ENCODE measurements at regions not wholly inside any gene's neighbourhood (a gene's known extent, or its start where the extent isn't known, plus 50 kb on each side); places are given as distances from the start of the nearest gene placed in this dataset.

DNA sequence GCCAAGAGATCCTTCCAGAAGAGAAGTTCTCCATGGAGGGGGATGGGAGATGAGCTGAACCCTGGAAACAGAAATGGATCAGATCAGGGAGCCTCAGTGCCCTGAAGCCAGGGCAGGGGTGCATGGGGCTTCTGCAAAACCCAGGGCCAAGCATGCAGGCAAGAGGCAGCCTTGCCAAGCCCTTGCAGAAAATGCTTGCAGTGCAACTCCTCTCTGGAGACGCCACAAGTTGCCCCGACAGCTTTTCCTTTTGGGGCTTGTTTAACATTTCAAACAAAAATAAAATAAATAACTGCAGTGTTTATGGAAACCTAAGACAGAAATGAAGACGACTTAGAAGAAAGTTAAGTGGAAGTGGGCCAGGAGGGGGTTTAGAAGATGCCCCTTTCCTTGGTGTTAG lies 177.5 kb upstream of the TNP1 start:
- no peak for DNase-seq (ENCODE audit: low spot score)

DNA sequence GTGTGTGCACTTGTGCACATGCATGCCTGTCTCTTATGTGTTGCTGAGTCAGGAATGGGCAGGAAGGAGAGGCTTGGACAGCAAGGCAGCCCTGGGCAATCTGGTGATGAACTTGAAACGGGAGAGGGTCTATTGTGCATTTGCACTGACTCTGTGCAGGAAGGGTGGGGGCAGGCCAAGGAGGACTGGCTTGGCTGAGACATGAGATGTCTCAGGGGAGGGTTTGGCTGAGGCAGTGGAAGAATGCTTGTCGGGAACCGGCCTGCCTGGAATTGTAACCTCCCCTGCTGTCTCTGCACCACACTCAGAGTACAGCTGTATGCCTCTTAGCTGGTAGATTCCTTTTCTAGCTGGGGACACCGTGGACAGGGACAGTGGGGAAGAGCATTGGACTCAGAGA lies 176.1 kb upstream of the TNP1 start:
- peak; percentile 35 for DNase-seq (ENCODE audit: low spot score)

DNA sequence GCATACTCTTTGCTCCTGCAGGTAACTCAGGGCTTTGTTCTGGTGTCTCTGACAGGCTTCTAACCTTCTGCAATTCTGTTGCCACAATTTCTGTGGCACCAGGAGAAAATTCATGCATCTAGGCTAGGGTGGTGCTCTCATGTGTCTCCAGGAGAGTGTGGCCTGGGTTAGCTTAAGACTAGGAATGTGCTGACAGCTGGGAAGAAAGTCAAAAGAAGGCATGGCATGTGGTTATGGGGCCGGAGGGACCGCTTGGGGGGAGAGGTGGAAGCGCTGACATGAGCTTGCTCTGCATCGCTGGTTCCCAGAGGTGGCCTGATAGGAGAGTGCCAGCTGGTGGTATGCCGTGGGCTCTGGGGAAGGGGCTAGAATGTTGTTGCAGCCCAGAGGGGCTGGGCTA lies 173.3 kb upstream of the TNP1 start:
- DNase-seq (ENCODE audit: low spot score) = no peak

DNA sequence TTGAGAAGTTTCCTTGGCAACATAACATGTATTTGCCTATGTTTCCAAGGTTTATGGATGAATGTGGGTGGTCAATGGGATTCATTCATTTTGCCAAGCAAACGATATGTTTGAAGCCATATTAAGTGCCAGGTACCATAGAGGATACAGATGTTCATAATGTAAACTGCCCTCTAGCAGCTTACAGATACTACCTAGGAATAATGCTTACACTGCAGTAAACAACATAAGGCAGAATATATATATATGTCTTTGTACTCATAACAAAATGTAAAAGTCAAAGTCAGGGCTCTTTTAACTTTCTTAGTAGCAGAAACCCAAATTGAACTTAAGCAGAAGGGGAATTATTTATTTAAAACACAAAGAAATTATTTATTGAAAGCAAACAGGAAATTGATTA lies 171.6 kb upstream of the TNP1 start:
- no peak for DNase-seq (ENCODE audit: low spot score)

DNA sequence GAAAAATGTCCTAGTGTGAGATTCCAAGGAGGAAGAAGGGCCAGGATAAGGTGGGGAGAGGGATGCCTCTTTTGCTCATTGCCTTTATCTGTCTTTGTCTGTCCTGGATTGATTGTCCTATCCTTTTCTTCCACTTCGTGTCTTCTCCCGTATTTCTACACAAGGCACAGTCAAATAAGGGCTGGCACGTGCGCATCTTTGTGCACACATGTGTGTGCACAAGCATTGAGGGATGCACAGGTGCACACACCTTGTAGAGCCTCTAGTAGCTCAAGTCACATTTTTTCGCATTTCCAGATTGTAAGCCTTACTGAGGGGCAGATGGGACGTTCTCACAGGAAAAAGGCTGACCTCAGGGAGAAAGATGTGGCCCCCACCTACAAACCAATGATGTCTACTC lies 170.2 kb upstream of the TNP1 start:
- DNase-seq (ENCODE audit: low spot score) = no peak

DNA sequence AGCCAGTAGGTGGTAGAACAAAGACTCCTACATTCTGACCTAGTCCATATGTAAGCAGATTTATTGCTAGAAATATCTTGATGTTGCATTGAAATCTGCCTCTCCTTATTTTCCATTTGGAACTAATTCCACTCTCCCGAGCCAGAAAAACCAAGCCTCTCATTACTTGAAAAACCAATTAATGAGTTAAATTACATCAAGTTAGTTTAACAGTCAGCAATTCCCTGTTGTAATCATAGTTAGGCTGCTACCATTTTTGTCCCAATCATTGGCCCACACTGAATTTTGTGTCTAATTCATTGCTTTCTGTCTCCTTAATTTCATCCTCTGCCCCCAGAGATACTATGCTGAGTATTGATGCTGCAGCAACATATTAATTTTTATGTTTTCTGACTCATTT lies 168.3 kb upstream of the TNP1 start:
- DNase-seq (ENCODE audit: low spot score) = no peak

DNA sequence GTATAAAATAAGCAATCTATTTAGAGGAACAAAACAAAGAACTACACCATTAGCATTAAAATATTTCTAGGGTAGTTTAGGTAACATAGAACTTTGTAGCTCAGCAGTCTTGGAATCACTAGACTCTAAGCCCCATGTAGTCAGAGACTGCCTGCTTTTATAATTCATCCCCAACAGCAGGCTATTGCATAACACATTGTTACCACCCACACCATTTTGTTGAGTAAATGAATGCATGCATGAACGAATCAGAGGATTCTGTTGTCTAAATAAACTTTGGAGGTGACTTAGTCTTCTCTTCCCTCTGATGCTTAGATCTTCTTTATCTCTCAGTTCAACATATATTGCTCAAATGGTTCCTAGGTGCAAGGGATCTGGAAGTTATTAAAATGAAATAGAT lies 167.6 kb upstream of the TNP1 start:
- no peak for DNase-seq (ENCODE audit: low spot score)

DNA sequence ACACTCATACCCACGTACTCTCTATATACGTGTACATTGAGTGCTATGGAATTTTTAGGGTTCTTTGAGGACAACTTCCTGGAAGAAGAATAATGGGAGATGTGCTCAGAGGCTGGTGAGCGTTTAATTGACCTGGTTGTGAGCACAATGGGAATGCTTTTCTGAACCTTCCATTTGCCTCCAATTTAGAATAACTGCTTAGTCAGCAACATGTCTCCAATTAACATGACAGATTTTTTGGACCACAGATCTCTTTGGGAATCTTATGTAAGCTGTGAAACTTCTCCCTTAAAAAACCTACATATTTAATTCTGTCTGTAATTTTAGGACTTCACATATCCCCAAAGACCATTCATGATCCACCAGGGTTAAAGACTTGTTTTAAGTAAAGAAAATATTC lies 166.7 kb upstream of the TNP1 start:
- DNase-seq (ENCODE audit: low spot score) = no peak

DNA sequence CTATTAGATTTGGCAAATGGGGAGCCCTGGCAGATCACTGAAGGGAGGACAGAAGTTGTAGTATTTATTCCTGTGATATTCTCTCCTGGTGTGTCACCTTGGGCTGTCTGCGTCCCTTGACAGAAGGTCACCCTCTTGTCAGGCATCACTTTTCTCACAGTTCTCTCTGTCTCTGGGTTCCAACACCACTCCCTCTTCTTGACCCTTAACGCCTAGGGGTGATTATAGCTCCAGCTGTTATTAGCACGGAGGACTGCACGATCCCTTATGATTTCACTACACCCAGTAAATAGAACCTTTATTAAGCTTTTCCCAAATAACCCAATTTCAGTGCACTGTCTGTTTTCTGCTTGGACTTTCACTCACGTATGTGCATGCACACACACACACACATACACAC lies 166.3 kb upstream of the TNP1 start:
- DNase-seq (ENCODE audit: low spot score) = no peak

DNA sequence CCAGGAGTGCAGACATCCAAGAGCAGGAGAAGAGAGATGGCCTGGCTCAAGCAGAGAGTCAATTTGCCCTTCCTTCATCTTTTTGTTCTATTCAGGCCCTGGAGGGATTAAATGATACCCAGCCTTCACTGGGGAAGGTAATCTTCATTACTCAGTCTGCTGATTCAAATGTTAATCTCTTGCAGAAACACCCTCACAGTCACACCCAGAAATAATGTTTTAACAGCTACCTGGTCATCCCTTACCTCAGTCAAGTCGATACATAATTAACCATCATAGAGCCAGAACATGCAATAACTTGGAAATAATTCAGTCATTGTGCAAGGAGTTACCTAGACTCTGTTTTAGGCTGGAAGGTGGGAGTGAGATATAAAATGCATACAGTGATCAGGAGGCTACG lies 163.7 kb upstream of the TNP1 start:
- DNase-seq (ENCODE audit: low spot score) = no peak

DNA sequence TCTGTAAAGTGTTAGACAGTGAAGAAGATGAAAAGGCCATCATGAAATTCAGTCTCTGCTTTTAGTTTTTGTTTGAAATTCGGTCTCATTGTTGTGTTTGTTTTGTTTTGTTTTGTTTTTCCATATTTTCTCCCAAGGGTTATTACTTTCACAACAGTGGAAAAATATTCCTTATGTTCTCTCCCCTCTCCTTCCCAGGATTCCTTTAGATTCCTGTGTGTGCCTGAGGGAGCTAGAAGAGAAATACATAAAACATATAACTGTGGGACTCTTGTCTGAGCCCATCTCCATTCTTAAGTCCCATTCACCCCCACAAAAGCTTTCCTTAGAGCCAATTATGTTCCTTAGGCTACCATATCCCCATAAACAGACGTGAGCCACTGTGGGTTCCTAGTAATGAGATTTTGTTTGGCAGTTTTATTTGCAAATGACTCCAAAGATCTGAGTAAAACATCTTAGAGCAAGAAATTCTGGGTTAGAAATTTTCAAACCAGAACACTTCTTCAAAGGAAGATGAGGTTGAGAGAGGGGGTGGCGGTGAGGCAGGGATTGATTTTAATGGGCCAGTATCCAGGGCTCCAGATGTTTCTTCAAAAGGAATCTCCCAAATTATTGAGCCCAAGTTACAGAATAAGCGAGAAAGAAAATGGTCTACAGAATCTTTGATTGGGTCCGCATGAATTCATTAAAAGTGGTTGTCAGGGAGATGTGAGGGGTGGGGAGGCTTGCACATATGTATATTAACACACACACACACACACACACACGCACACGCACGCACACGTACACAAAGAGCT lies 157.8 kb upstream of the TNP1 start:
- no peak for DNase-seq (ENCODE audit: low spot score)

DNA sequence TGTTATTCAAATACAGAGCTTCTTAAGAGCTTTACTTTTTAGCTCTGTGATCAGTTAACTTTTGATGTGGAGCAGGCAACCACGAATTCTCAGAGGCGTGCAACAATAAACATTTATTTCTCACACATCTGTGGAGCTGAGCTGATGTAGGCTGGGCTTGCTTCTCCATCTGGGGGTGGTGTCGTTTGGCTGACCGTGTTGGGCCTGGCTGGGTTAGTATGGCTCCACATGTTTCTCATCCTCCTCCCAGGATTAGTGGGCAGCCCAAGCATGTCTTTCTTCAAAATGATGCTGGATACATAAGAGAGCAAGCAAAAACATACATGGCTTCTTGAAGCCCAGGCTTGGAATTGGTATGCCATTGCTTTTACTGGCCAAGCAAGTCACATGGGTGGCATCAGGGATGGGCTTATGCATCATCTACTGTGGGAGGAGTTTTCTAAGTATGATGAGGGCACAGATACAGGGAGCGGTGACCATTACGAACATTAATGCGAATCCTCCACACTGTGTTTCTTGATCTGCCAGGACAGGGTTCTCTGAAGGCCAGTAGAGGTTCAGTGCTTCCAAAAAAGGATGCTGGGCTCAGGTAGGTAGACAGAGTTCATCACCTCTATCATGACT lies 157.0 kb upstream of the TNP1 start:
- DNase-seq (ENCODE audit: low spot score) = no peak

DNA sequence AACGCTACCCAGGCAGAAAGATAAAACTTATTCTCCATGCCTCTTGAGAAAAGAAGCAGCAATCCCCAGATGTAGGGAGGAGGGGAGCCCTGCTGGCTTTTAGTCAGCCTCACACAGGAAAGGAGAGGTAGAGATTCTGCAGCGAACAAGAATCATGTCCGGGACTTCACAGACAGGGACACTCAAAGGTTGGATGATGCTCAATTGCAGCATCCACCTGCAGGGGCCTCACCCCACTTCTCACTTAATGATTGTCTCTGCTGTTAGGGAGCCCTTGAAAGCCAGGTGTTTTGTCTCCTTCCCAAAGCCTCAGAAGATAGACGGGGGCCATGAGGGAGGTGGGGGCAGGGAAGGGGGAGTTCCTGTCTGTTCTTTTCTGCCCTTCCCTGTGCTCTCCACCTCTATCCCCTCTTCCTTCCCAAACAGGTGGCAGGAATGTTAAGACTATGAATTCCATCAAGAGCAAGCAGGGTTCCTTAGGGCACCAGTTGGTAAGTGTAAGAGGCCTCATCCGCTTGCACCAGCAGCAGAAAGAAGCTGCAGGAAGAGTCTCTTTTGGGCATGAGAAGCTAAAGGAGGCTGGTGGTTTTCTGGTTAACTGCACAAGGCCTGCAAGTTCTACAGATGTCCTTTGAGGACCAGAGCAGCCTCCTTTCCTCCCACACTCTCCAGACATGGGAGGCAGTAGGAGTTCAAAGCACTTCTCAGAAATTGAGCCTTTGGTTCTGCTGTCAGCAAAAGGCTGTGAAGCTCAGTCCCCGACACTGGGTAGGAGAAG lies 154.7 kb upstream of the TNP1 start:
- DNase-seq (ENCODE audit: low spot score) = no peak

DNA sequence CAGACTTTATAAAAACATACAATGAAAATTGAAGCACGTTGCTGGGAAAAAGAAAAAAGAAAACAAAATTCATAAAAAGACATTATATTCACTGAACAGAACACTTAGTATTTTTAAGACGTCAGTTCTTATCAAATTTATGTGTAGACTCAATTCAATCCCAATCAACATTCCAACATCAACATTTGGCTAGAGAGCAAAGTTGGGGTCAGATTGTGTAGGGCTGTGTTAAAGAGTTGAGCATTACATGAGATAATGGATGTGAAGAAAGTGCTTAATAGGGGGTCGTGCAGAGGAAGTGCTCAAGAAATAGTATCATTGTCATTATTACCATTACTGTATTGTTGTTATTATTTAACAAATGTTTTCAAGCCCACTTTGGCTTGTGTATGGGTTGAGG lies 154.1 kb upstream of the TNP1 start:
- no peak for DNase-seq (ENCODE audit: low spot score)

DNA sequence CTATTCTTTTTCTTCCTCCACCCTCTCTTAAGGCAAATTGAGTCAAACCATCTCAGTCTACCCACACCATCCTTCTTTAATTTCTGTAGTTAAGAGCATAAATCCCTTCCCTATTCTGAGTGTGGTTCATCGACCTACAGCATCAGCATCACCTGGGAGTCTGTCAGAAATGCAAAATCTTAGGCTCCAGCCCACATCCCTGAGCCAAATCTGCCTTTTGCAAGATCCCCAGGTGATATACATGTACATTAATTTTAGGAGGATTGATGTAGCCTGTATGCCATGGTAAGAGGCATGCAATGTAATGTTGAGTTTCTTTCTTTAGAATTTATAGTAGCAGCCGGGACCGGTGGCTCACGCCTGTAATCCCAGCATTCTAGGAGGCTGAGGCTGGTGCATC lies 151.7 kb upstream of the TNP1 start:
- DNase-seq (ENCODE audit: low spot score) = no peak

DNA sequence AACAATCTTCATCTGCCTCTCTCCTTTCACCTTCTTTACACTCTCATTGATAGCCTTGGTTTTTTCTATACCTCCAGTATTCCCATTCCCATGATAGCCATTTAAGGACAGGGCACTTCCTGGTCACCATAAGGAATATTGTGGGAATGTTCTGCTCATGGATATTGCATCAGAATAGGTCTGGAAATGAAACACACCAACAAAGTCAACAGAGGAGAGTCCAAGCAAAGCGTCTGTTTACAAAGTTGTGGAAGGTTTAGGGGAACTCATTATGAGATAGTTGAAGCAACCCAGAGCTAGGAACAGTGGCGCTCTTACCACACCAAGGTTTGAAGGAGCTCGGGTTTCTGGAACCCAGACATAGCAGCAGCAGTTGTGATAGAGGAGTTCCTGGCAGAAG lies 150.3 kb upstream of the TNP1 start:
- DNase-seq (ENCODE audit: low spot score) = no peak

DNA sequence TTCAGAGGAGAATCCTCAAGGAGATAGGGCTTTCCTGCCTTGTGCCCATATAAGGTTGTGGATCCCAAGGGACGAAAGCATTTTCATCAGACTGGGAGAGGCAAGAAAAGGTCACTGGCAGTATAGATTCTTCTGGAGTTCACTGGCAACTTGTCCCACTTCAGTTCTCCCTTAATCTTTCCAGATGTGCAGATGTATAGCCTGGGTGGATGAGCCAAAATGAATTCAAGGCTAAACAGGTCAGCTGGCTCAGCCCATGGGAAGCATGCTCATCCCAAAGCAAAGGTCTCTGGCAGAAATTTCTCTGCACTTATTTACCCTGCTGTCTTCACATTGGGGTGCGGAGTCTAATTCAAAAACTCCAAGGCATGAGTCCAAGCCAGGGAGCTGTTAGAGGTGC lies 148.9 kb upstream of the TNP1 start:
- DNase-seq (ENCODE audit: low spot score) = no peak

DNA sequence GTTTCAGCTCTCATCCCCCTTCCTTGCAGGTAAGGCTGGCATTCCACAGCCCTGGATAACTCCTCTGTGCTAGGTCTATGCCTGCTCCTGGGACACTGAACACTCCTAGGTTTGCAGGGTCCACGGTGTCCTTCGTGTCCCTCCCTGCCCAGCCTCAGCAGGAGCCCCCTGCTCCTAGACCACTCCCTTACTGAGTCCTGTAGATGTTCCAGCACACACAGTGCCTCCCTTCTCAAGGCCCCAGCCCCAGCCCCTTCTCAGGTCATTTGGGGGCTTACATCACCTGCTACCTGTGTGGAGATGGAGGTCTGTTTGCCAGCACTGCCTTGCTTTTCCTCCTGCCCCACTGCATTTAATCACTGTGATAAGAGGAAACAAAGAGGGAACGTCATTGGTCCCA lies 146.4 kb upstream of the TNP1 start:
- DNase-seq (ENCODE audit: low spot score) = no peak

DNA sequence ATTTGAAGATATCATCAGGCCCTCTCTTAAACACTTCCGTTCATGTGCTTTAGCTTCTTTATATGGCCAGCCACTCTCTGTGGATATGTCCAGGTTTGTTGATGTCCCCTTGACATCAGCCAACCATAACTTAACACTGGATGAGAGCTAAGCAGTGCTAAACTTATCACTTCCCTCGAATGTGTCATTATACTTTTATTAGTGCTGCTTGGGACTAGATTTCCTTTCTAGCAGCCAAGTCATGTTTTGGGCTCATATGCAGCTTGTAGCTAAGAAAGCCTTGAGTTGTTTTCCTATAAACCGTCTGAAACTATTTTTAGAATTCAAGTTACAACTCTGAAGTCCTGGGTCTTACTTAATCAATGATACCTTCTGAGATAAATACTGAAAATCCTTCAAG lies 144.8 kb upstream of the TNP1 start:
- no peak for DNase-seq (ENCODE audit: low spot score)

DNA sequence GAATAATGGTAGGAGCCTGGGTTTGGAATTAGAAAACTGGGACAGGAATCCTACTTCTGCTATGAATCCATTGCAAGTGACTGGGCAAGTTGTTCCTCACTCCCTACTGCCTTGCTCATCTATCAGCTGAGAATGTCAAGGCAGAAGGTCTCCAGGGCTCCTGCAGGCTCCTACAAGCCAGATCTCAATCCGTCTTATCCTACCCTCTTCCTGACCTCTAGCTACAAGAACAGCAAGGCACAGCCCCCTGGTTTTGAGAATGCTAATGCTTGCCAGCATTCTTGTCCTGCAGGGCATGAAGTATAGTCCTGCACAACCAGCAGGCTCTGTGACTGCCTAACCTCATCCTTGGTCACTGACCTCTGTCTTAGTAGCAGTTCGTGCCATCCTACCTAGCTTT lies 141.9 kb upstream of the TNP1 start:
- no peak for DNase-seq (ENCODE audit: low spot score)

DNA sequence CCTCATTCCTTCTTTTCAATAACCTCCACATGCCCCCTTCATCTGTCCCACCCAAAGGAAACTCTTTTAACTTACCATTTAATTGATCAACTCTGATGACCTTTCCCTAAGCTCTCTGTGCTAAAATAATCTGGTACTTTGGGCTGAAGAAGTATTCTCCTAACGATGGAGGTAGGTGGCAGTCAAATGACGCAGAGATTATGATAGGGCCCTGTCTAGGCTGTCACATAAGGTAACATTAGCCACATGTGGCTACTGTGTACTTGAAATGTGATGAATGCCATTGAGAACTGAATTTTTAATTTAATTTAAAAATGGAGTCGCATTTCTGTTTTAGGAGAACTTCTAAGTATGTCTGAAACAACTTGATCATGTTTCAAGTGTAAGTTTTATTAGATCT lies 140.5 kb upstream of the TNP1 start:
- DNase-seq (ENCODE audit: low spot score) = no peak

DNA sequence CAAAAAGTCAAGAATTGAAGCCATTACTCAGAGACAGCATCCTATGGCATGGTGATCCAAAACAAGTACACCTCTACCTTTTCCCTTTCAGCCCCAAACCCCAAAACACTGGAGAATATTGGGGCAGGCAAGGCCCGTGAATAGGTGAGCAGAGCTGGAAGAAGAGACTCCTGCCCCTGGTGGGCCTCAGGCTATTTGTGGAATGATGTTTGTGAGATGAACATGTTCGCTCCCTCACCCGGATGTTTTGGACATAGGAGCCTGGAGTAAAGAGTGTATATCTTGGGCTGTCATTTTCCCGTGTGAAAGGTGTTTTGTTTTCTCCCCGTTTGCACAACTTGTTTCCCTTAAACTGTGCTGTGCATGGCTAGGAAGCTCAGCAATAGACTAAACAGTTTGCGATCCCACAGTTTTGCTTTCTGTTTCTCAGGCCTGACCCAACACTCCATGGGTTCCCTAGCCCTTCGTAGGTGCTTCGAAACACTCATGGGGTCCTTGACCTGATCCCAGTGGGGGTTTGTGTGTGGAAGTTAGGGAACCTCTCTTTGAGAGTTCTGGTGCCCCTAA lies 136.5 kb upstream of the TNP1 start:
- DNase-seq (ENCODE audit: low spot score) = no peak

DNA sequence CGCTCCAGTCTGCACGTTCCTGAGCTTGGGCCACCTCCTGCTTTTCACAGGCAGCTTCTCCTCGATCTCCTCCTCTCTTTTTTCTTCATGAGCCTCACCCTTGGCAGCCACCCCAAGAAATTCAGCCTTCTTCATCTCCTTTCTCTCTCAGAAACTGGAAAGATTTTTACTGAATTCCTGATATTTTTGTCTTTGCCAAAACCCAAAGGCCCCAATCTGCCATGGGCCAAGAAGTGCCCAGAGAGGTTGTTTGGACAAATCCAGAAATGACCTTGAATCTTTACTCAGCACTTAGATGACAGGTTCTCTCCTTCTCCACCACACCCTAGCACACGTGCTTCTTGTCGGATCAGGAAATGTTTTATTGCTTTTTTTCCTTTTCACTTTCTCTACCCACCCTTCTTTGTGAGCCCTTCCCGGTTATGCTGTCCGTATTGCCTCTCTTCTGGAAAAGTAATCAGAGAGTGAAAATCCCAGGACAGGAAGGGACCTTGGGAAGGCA lies 134.5 kb upstream of the TNP1 start:
- no peak for DNase-seq (ENCODE audit: low spot score)

Data from AG20443 (cell line).